RWPE2 (cell line): ENCODE measurements at regions not wholly inside any gene's neighbourhood (a gene's known extent, or its start where the extent isn't known, plus 50 kb on each side); places are given as distances from the start of the nearest gene placed in this dataset.
"Not testable (repeated sequence)": the region's sequence is repeated elsewhere in the genome, so short reads cannot be mapped to it uniquely, and the experiment has no call there.

Experiments used
- ATAC-seq: fragments of 200-7000 bp; cut with Tn5 transposase; 3 replicates; pipeline ENCODE4 v1.9.1; 2021; ENCODE audit warnings: low read depth
- DNase-seq: peaks from one replicate; pipeline ENCODE4 v3.0.0-alpha.2; 2020; ENCODE audit warnings: low spot score
- H3K27ac ChIP-seq: fragments of 450-650 bp; 2 replicates; pipeline ENCODE4 v1.5.1; 2017; ENCODE audit warnings: mild to moderate bottlenecking; ENCODE audit not compliant: poor library complexity, severe bottlenecking
- H3K27me3 ChIP-seq: fragments of 250-450 bp; sonication (Bioruptor Pico); 2 replicates; pipeline ENCODE4 v1.5.1; 2021; ENCODE audit warnings: mild to moderate bottlenecking, moderate library complexity; ENCODE audit not compliant: insufficient read depth, poor library complexity, severe bottlenecking
- H3K36me3 ChIP-seq: fragments of 250-450 bp; sonication (Bioruptor Pico); 2 replicates; pipeline ENCODE4 v1.5.1; 2020; ENCODE audit warnings: low read depth, mild to moderate bottlenecking, moderate library complexity
- H3K4me1 ChIP-seq: fragments of 250-450 bp; sonication (Bioruptor Pico); 2 replicates; pipeline ENCODE4 v1.5.1; 2021; ENCODE audit warnings: mild to moderate bottlenecking, moderate library complexity; ENCODE audit not compliant: insufficient read depth, poor library complexity, severe bottlenecking
- H3K4me3 ChIP-seq: fragments of 250-450 bp; sonication (Bioruptor Pico); 2 replicates; pipeline ENCODE4 v1.5.1; 2021; ENCODE audit warnings: mild to moderate bottlenecking, moderate library complexity; ENCODE audit not compliant: severe bottlenecking
- H3K9me3 ChIP-seq: fragments of 250-450 bp; sonication (Bioruptor Pico); 2 replicates; pipeline ENCODE4 v1.5.1; 2021; ENCODE audit warnings: mild to moderate bottlenecking, moderate library complexity; ENCODE audit not compliant: severe bottlenecking
- CTCF ChIP-seq: fragments of 450-650 bp; IDR thresholded peaks from one replicate; pipeline ENCODE4 v1.5.1; 2017; ENCODE audit warnings: mild to moderate bottlenecking, moderate library complexity; ENCODE audit not compliant: poor library complexity, severe bottlenecking

GRCh38 chr9:97774673-97775072 lies 77.5 kb upstream of the XPA start:
- no peak overlapping the region for H3K4me3 ChIP-seq

DNA sequence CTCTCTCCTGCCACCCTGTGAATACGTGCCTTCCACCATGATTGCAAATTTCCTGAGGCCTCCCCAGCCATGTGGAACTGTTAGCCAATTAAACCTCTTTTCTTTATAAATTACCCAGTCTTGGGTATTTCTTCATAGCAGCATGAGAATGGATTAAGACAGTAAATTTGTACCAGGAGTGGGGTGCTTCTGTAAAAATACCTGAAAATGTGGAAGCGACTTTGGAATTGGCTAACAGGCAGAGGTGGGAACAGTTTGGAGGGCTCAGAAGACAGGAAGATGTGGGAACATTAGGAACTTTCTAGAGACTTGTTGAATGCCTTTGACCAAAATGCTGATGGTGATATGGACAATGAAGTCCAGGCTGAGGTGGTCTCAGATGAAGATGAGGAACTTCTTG lies 74.3 kb upstream of the FOXE1 start:
- not testable (repeated sequence) for H3K4me3 ChIP-seq, ATAC-seq, H3K36me3 ChIP-seq, DNase-seq, H3K27me3 ChIP-seq, H3K9me3 ChIP-seq, H3K4me1 ChIP-seq, H3K27ac ChIP-seq

More at GRCh38 chr9:97774673-97775072, 77.5 kb upstream of the XPA start:
- ATAC-seq (no peak), DNase-seq (no peak)
- Histone ChIP-seq H3K9me3 (peaks cover 5% of the 10 kb centered on the region), H3K27me3 (no peaks in the 10 kb centered on the region), H3K36me3 (no peaks in the 10 kb centered on the region), H3K4me1 (peaks cover 7% of the 10 kb centered on the region), H3K27ac (no peak overlapping the region)
- no peak for TF ChIP-seq CTCF

DNA sequence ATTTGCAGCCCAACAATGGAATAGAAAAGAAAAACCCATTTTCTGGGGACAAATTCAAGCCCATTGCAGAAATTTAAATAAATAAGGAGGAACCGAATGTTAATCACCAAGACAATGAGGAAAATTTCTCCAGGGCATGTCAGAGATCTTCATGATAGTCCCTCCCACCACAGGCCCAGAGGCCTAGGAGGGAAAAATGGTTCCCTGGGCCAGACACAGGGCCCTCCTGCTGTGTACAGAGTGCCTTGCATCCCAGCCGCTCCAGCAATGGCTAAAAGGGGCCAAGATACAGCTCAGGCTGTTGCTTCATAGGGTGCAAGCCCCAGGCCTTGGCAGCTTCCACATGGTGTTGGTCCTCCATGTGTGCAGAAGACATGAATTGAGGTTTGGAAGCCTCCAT lies 73.4 kb upstream of the FOXE1 start:
- Histone ChIP-seq H3K4me1 (no peaks in the 10 kb centered on the region), H3K4me3 (no peak overlapping the region), H3K27me3 (no peaks in the 10 kb centered on the region), H3K9me3 (peaks cover 5% of the 10 kb centered on the region), H3K27ac (no peak overlapping the region), H3K36me3 (no peaks in the 10 kb centered on the region)
- DNase-seq (no peak), ATAC-seq (no peak)
- no peak for TF ChIP-seq CTCF

- Histone ChIP-seq H3K36me3 (no peaks in the 10 kb centered on the region), H3K4me1 (peaks cover 9% of the 10 kb centered on the region), H3K27me3 (no peaks in the 10 kb centered on the region), H3K9me3 (peaks cover 2% of the 10 kb centered on the region), H3K4me3 (no peak overlapping the region), H3K27ac (no peak overlapping the region)
- DNase-seq: no peak
- ATAC-seq: no peak
- peak; percentile 16 for TF ChIP-seq CTCF
These were observed 71.1 kb upstream of the FOXE1 start for GRCh38 chr9:97781902-97782301.

DNA sequence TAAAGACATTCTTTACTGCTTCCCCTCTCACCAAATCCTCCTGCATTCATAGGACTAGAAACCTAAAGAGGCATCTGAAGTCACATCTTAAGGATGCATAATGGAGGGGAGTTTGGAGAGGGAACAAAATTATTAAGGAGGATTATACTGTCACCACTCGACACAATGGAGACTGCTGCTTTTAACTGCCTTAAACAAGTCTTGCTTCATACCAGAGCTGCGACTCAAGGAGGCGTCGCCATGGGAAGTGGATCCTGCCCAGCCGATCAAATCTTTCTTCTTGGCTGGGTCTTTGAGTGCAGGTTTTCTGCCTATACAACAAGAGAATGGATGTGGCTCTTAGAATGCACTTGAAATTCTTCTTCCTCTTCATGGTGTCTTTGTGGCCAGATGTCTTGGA lies 66.7 kb upstream of the FOXE1 start:
- H3K4me1 ChIP-seq: peaks cover 12% of the 10 kb centered on the region
- DNase-seq: no peak
- no peaks in the 10 kb centered on the region for H3K36me3 ChIP-seq
- TF ChIP-seq CTCF: no peak
- H3K9me3 ChIP-seq: no peaks in the 10 kb centered on the region
- ATAC-seq: peak; percentile 69
- no peak overlapping the region for H3K4me3 ChIP-seq
- H3K27me3 ChIP-seq: no peaks in the 10 kb centered on the region
- H3K27ac ChIP-seq: no peak overlapping the region
